Keratinocyte (primary cell): ENCODE measurements at regions not wholly inside any gene's neighbourhood (a gene's known extent, or its start where the extent isn't known, plus 50 kb on each side); places are given as distances from the start of the nearest gene placed in this dataset.

Experiments
- DNase-seq: peaks from one replicate; pipeline ENCODE4 v3.0.0-alpha.2; 2011; ENCODE audit warnings: low read depth, missing footprints, low spot score
- FAIRE-seq: peaks from 2 replicates; lab custom pipeline; 2011; peaks lifted over from hg19 to GRCh38; lab: Jason Lieb, UNC
- H2AFZ ChIP-seq: 2 replicates; pipeline ENCODE4 v1.6.0; 2012; ENCODE audit warnings: low read length, control low read depth, inconsistent platforms; ENCODE audit not compliant: control insufficient read depth
- H3K27ac ChIP-seq: 2 replicates; pipeline ENCODE4 v1.5.1; 2011; ENCODE audit warnings: low read length; ENCODE audit not compliant: control insufficient read depth, insufficient read depth
- H3K27me3 ChIP-seq: 3 replicates; pipeline ENCODE4 v1.6.0; 2011; ENCODE audit warnings: low read length; ENCODE audit not compliant: control insufficient read depth, insufficient read depth; ENCODE audit errors: extremely low read depth
- H3K36me3 ChIP-seq, 2 experiments: 2 replicates in 1 of 2; 3 replicates in 1 of 2; pipeline ENCODE4 v1.5.1; 2011; ENCODE audit warnings: low read length in 2 of 2, mild to moderate bottlenecking in 1 of 2; ENCODE audit not compliant: control insufficient read depth in 2 of 2, insufficient read depth in 2 of 2; ENCODE audit errors: extremely low read depth in 1 of 2
- H3K4me1 ChIP-seq: 3 replicates; pipeline ENCODE4 v1.5.1; 2011; ENCODE audit warnings: low read length; ENCODE audit not compliant: control insufficient read depth, insufficient read depth; ENCODE audit errors: extremely low read depth
- H3K4me2 ChIP-seq: 3 replicates; pipeline ENCODE4 v1.6.0; 2011; ENCODE audit warnings: low read depth, low read length; ENCODE audit not compliant: control insufficient read depth, insufficient read depth; ENCODE audit errors: extremely low read depth
- H3K4me3 ChIP-seq, 3 experiments: fragments of 200-600 bp in 1 of 3; sonication (generic) in 1 of 3; 2 replicates in 2 of 3; 3 replicates in 1 of 3; pipeline ENCODE4 v1.5.1; 2011 to 2016; ENCODE audit warnings: low read length in 3 of 3, mild to moderate bottlenecking in 3 of 3, control low read depth in 2 of 3, inconsistent platforms in 1 of 3, low read depth in 1 of 3, mixed read lengths in 1 of 3, mixed run types in 1 of 3, moderate library complexity in 1 of 3; ENCODE audit not compliant: control insufficient read depth in 2 of 3, insufficient read depth in 2 of 3; ENCODE audit errors: extremely low read depth in 1 of 3
- H3K79me2 ChIP-seq: 2 replicates; pipeline ENCODE4 v1.6.0; 2012; ENCODE audit warnings: low read length; ENCODE audit not compliant: control insufficient read depth, insufficient read depth
- H3K9ac ChIP-seq: 3 replicates; pipeline ENCODE4 v1.6.0; 2011; ENCODE audit warnings: low read length; ENCODE audit not compliant: control insufficient read depth, insufficient read depth; ENCODE audit errors: extremely low read depth
- H3K9me1 ChIP-seq: 3 replicates; pipeline ENCODE4 v1.6.0; 2011; ENCODE audit warnings: low read length; ENCODE audit not compliant: control insufficient read depth, insufficient read depth; ENCODE audit errors: extremely low read depth
- H3K9me3 ChIP-seq: 2 replicates; pipeline ENCODE4 v1.5.1; 2012; ENCODE audit warnings: low read depth, low read length; ENCODE audit not compliant: control insufficient read depth
- H4K20me1 ChIP-seq: 3 replicates; pipeline ENCODE4 v1.6.0; 2011; ENCODE audit warnings: low read length; ENCODE audit not compliant: control insufficient read depth, insufficient read depth; ENCODE audit errors: extremely low read depth
- CTCF ChIP-seq, 3 experiments: IDR thresholded peaks in 1 of 3; conservative IDR thresholded peaks in 1 of 3; optimal IDR thresholded peaks in 1 of 3; 2 replicates in 2 of 3; 3 replicates in 1 of 3; pipeline versions ENCODE3 to v1.5.1; 2011; ENCODE audit warnings: low read length in 3 of 3, mild to moderate bottlenecking in 3 of 3, moderate library complexity in 2 of 3, control low read depth in 1 of 3, inconsistent platforms in 1 of 3; ENCODE audit not compliant: insufficient read depth in 2 of 3; ENCODE audit errors: extremely low read depth in 1 of 3
- EZH2 ChIP-seq: IDR thresholded peaks from one replicate; pipeline ENCODE4 v1.6.1; 2012; ENCODE audit warnings: inconsistent platforms, mild to moderate bottlenecking, low read length, moderate library complexity
- dilution Hi-C: fragments of 300-500 bp; cut with MboI; formaldehyde crosslinking; loops from one replicate; pipeline ENCODE4 v1.7.0; 2020; ENCODE audit warnings: low sequenced_read_pairs; ENCODE audit not compliant: extremely low pct_ligation_motif_present

GRCh38 chr14:101451166-101451565 is 110.1 kb upstream of the DIO3 start:
- Histone ChIP-seq H3K27me3 (peaks cover 11% of the 10 kb centered on the region), H3K9me1 (no peaks in the 10 kb centered on the region), H3K4me2 (no peak overlapping the region), H3K4me1 (no peaks in the 10 kb centered on the region), H3K4me3 (no peak overlapping the region), H3K9me3 (no peaks in the 10 kb centered on the region), H4K20me1 (no peaks in the 10 kb centered on the region), H2AFZ (no peak overlapping the region), H3K36me3 (no peaks in the 10 kb centered on the region), H3K9ac (no peak overlapping the region), H3K79me2 (no peaks in the 10 kb centered on the region), H3K27ac (no peak overlapping the region)
- FAIRE-seq (no peak), DNase-seq (no peak)
- dilution Hi-C loops: no loop called here
- TF ChIP-seq EZH2: no peak

DNA sequence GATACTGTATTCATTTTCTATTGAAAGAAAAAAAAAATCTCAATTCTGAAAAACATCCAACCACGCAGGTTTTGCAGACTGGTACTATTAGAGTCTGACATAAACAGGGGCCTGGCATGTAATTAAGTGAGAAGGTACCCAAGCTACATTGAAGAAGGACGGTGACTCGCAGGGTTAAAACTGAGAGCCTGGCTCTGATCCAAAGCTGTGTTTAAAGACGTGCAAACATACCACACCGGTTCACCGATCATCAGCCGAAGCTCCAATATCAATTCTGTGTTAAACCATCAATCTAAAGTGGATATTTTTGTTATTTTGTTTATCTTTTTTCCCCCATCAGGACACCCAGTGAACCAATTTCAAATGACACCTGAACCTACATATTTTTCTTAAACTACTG is 108.1 kb upstream of the DIO3 start:
- Histone ChIP-seq H3K4me1 (no peaks in the 10 kb centered on the region), H3K27ac (no peak overlapping the region), H3K9me1 (no peaks in the 10 kb centered on the region), H3K4me2 (no peak overlapping the region), H3K36me3 (no peaks in the 10 kb centered on the region), H4K20me1 (no peaks in the 10 kb centered on the region), H3K4me3 (no peak overlapping the region), H3K9ac (no peak overlapping the region), H3K9me3 (no peaks in the 10 kb centered on the region), H3K79me2 (no peaks in the 10 kb centered on the region), H2AFZ (no peak overlapping the region), H3K27me3 (peaks cover 30% of the 10 kb centered on the region)
- FAIRE-seq (no peak), DNase-seq (no peak)
- dilution Hi-C loops: no loop called here
- TF ChIP-seq EZH2 (no peak), CTCF (optimal IDR thresholded peaks at IDR 0.05 in 1 of 3, IDR thresholded peaks at IDR 0.05 in 1 of 3, conservative IDR thresholded peaks at IDR 0.05 in 1 of 3; ENCODE audit: extremely low read depth in 1 of 3, insufficient read depth in 2 of 3, low read length in 3 of 3) (no peak)

- Histone ChIP-seq H4K20me1 (no peaks in the 10 kb centered on the region), H3K4me3 (no peak overlapping the region), H3K36me3 (no peaks in the 10 kb centered on the region), H3K79me2 (no peaks in the 10 kb centered on the region), H3K4me1 (no peaks in the 10 kb centered on the region), H3K9ac (no peak overlapping the region), H3K4me2 (no peak overlapping the region), H3K9me1 (no peaks in the 10 kb centered on the region), H2AFZ (no peak overlapping the region), H3K27me3 (peaks cover 40% of the 10 kb centered on the region), H3K9me3 (no peaks in the 10 kb centered on the region), H3K27ac (no peak overlapping the region)
- no peak for DNase-seq
- FAIRE-seq: no peak
- dilution Hi-C loops: no loop called here
- TF ChIP-seq CTCF (optimal IDR thresholded peaks at IDR 0.05 in 1 of 3, IDR thresholded peaks at IDR 0.05 in 1 of 3, conservative IDR thresholded peaks at IDR 0.05 in 1 of 3; ENCODE audit: extremely low read depth in 1 of 3, insufficient read depth in 2 of 3, low read length in 3 of 3) (no peak), EZH2 (no peak)
These were observed 107.1 kb upstream of the DIO3 start for GRCh38 chr14:101454229-101454628.
